ENCODE measurements at regions not wholly inside any gene's neighbourhood (a gene's known extent, or its start where the extent isn't known, plus 50 kb on each side); places are given as distances from the start of the nearest gene placed in this dataset.
"Not testable (repeated sequence)": the region's sequence is repeated elsewhere in the genome, so short reads cannot be mapped to it uniquely, and the experiment has no call there.

GRCh38 chr5:10126900-10127299 lies 122.8 kb downstream of the ATPSCKMT start:
- DNase-seq (ENCODE audit: low read depth, low spot score) = no peak

- no peak for DNase-seq (ENCODE audit: low read depth, low spot score)
These were observed 124.6 kb downstream of the ATPSCKMT start for GRCh38 chr5:10125116-10125515.

- DNase-seq (ENCODE audit: low read depth, low spot score) = no peak
These were observed 125.4 kb downstream of the ATPSCKMT start for GRCh38 chr5:10124287-10124686.

- no peak for DNase-seq (ENCODE audit: low read depth, low spot score)
These were observed 126.3 kb downstream of the ATPSCKMT start for GRCh38 chr5:10123254-10123989.

GRCh38 chr5:10122076-10122726 lies 127.5 kb downstream of the ATPSCKMT start:
- DNase-seq (ENCODE audit: low read depth, low spot score) = no peak

GRCh38 chr5:10120934-10121333 lies 128.8 kb downstream of the ATPSCKMT start:
- no peak for DNase-seq (ENCODE audit: low read depth, low spot score)

GRCh38 chr5:10118150-10118549 lies 131.5 kb downstream of the ATPSCKMT start:
- no peak for DNase-seq (ENCODE audit: low read depth, low spot score)

- no peak for DNase-seq (ENCODE audit: low read depth, low spot score)
These were observed 133.1 kb downstream of the ATPSCKMT start for GRCh38 chr5:10116594-10116993.

GRCh38 chr5:10115669-10116068 lies 134.0 kb downstream of the ATPSCKMT start:
- no peak for DNase-seq (ENCODE audit: low read depth, low spot score)

GRCh38 chr5:10111571-10111970 lies 138.1 kb downstream of the ATPSCKMT start:
- peak; percentile 18 for DNase-seq (ENCODE audit: low read depth, low spot score)

- DNase-seq (ENCODE audit: low read depth, low spot score) = no peak
These were observed 139.5 kb downstream of the ATPSCKMT start for GRCh38 chr5:10110228-10110627.

- DNase-seq (ENCODE audit: low read depth, low spot score) = no peak
These were observed 140.4 kb downstream of the ATPSCKMT start for GRCh38 chr5:10109299-10109698.

- DNase-seq (ENCODE audit: low read depth, low spot score) = no peak
These were observed 142.9 kb downstream of the ATPSCKMT start for GRCh38 chr5:10106806-10107205.

GRCh38 chr5:10106285-10106684 lies 143.4 kb downstream of the ATPSCKMT start:
- no peak for DNase-seq (ENCODE audit: low read depth, low spot score)

GRCh38 chr5:10102706-10103497 lies 146.8 kb downstream of the ATPSCKMT start:
- DNase-seq (ENCODE audit: low read depth, low spot score) = no peak

- not testable (repeated sequence) for DNase-seq (ENCODE audit: low read depth, low spot score)
These were observed 147.5 kb downstream of the ATPSCKMT start for GRCh38 chr5:10102235-10102634.

- DNase-seq (ENCODE audit: low read depth, low spot score) = no peak
These were observed 150.1 kb downstream of the ATPSCKMT start for GRCh38 chr5:10099548-10099947.

GRCh38 chr5:10091701-10092100 lies 158.0 kb downstream of the ATPSCKMT start:
- no peak for DNase-seq (ENCODE audit: low read depth, low spot score)

- no peak for DNase-seq (ENCODE audit: low read depth, low spot score)
These were observed 159.6 kb downstream of the ATPSCKMT start for GRCh38 chr5:10090074-10090473.

- DNase-seq (ENCODE audit: low read depth, low spot score) = no peak
These were observed 164.5 kb downstream of the ATPSCKMT start for GRCh38 chr5:10085185-10085584.

- no peak for DNase-seq (ENCODE audit: low read depth, low spot score)
These were observed 168.1 kb downstream of the ATPSCKMT start for GRCh38 chr5:10081584-10081983.

- no peak for DNase-seq (ENCODE audit: low read depth, low spot score)
These were observed 171.7 kb downstream of the ATPSCKMT start for GRCh38 chr5:10077791-10078545.

Measured in brain pericyte (primary cell).